ENCODE measurements at regions not wholly inside any gene's neighbourhood (a gene's known extent, or its start where the extent isn't known, plus 50 kb on each side); places are given as distances from the start of the nearest gene placed in this dataset.

DNA sequence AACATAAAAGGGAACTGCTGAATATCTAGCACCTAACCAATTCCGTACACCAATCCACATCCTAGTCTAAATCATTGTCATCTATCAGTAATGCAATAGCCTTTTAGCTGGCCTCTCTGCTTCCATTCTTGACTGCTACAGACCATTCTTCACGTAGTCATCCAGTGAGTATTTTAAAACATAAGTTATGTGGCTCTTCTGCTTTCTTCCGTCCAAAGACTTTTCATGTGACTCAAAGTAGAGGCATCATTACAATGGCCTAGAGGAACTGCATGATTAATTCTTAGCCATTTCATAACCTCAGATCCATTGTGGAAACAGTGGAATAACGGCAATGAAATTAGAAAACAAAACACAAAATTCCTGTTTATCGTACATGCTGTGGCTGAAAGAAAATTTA, 88.9 kb upstream of the CBLB start:
- TF ChIP-seq, protein P1, sequence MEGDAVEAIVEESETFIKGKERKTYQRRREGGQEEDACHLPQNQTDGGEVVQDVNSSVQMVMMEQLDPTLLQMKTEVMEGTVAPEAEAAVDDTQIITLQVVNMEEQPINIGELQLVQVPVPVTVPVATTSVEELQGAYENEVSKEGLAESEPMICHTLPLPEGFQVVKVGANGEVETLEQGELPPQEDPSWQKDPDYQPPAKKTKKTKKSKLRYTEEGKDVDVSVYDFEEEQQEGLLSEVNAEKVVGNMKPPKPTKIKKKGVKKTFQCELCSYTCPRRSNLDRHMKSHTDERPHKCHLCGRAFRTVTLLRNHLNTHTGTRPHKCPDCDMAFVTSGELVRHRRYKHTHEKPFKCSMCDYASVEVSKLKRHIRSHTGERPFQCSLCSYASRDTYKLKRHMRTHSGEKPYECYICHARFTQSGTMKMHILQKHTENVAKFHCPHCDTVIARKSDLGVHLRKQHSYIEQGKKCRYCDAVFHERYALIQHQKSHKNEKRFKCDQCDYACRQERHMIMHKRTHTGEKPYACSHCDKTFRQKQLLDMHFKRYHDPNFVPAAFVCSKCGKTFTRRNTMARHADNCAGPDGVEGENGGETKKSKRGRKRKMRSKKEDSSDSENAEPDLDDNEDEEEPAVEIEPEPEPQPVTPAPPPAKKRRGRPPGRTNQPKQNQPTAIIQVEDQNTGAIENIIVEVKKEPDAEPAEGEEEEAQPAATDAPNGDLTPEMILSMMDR (IDR thresholded peaks at IDR 0.05; ENCODE audit: low read depth, low read length) = no peak
- TF ChIP-seq EZH2phosphoT487 (IDR thresholded peaks at IDR 0.05; ENCODE audit: low read depth) = no peak
